ENCODE measurements at regions not wholly inside any gene's neighbourhood (a gene's known extent, or its start where the extent isn't known, plus 50 kb on each side); places are given as distances from the start of the nearest gene placed in this dataset.

DNA sequence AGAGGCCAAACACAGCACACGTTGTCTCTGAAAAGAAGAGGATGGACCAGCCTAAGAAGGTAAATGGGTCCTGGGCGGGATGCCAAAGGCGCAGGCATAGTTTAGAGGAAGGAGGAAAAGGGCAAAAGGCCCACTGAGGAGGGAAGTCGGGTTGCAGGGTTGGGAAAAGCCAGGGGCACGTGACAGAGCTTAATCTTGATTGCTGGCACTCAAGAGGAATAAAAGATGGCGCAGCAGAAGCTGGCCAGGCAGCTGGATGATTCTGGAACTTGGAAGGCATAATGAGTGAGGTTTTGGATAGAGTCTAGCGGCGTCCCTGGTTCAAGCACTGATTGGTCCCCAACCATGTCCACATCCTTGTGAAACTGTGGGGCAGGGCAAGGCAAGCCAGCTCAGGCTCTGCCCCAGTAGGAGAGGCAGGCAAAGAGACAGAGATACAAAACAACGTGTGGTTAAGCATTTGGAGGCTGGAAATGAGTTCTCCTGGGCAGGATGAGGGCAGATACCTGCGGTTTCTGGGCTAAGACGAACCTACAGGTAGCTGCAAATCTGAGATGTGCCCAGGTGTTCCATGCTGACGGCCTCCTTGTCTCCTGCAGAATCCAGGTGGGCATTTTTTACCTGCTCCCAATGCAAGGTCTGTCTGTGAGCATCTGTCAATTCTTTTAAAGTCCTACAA, 52.7 kb upstream of the CIBAR2 start:
- 71 to 79% (median 78%) methylated on average over 12 of the region's 12 CpGs for WGBS, 4 donors
- no peaks in the 10 kb centered on the region for H3K36me3 ChIP-seq (replicated peaks in 1 of 2)
- TF ChIP-seq CTCF (IDR thresholded peaks at IDR 0.05) (no peak), POLR2A (IDR thresholded peaks at IDR 0.05) (no peak)
- intact Hi-C loops (cut with DNase I): loop anchor here in 1 of 2 donors (5.0 kb wide), 1 partner anchor 38 kb away; no protein-coding TSS in a partner anchor
- H3K4me3 ChIP-seq: no peak overlapping the region
- peak in 4 of 7 donors; percentile 39 to 81 (median 60) for DNase-seq
- no peaks in the 10 kb centered on the region for H3K9me3 ChIP-seq (replicated peaks in 1 of 3)
- no peaks in the 10 kb centered on the region for H3K27me3 ChIP-seq
- peak overlapping the region in 1 of 5 donors; percentile 33 for H3K27ac ChIP-seq
- peaks cover 6 to 43% of the 10 kb centered on the region in 2 donors for H3K4me1 ChIP-seq (replicated peaks in 1 of 2)

GRCh38 chr16:85165781-85166180, 53.5 kb upstream of the CIBAR2 start:
- intact Hi-C loops (cut with DNase I): no loop called here
- WGBS, 4 donors: 87 to 95% (median 89%) methylated on average over 7 of the region's 7 CpGs
- Histone ChIP-seq H3K4me1 (replicated peaks in 1 of 2) (peaks cover 12 to 47% of the 10 kb centered on the region in 2 donors), H3K36me3 (replicated peaks in 1 of 2) (no peaks in the 10 kb centered on the region), H3K27ac (no peak overlapping the region), H3K4me3 (no peak overlapping the region), H3K27me3 (no peaks in the 10 kb centered on the region), H3K9me3 (replicated peaks in 1 of 3) (no peaks in the 10 kb centered on the region)
- TF ChIP-seq CTCF (IDR thresholded peaks at IDR 0.05) (no peak), POLR2A (IDR thresholded peaks at IDR 0.05) (no peak)
- no peak for DNase-seq

DNA sequence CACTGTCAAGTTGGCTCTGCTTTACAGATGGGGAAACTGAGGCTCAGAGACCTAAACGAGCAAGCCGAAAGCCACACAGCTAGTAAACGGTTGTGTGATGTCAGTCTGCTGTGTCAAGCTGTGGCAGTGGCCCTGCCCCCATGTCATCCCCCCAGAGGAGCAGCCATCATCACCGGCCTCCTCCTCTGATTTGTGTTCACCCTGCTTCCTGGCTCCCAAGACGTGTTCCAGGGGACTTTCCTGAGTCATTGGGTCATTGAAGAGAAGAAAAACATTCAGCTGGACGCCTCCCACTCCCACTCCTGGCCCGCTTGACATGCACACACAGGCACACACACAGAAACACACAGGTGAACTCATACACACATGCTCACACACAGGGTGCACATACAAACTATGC, 54.0 kb upstream of the CIBAR2 start:
- intact Hi-C loops (cut with DNase I): no loop called here
- Histone ChIP-seq H3K9me3 (replicated peaks in 1 of 3) (no peaks in the 10 kb centered on the region), H3K27ac (no peak overlapping the region), H3K4me1 (replicated peaks in 1 of 2) (peaks cover 17 to 49% of the 10 kb centered on the region in 2 donors), H3K4me3 (no peak overlapping the region), H3K27me3 (no peaks in the 10 kb centered on the region), H3K36me3 (replicated peaks in 1 of 2) (no peaks in the 10 kb centered on the region)
- TF ChIP-seq CTCF (IDR thresholded peaks at IDR 0.05): no peak
- TF ChIP-seq POLR2A (IDR thresholded peaks at IDR 0.05): no peak
- no peak for DNase-seq
- 68 to 87% (median 75%) methylated on average over 4 to 7 of the region's 7 CpGs for WGBS, 4 donors

DNA sequence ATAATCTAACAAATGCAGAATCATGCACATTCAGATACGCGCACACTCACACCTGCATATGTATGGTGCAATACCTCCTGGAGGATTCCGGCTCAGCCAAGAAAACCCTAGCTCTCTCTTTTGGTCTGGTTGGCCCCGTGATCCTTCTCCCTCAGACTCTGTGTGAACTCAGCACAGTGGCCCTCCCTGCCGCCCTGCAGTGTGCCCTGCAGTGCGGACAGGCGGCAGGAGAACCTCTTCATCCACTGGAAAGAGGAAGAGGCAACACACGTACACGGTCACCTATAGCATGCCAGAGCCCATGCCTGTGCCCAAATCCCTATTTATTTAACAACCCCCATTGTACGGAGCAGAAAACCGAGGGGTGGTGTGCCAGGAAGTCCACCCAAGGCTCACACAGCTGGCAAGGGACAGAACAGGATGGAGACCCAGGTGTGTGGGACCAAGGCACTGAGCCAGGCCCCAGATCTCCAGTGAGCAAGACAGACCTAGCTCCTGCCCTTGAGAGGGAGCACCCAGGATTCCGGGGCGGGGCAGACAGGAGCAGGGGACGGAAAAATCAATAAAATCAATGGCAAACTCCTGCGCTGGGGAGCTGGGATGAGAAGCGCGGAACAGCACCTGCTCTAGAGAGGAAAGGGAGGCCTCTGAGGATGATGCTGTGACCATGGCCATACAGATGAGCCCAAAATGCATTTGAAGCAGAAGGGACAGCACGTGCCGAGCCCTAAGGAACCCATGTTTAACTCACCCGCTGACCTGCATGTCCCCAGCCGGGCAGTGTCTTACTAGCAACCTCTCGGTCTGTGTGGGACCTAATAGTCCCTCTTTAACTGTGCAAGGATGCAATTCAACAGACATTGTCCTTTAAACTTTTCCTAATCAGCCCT, 54.7 kb upstream of the CIBAR2 start:
- WGBS, 4 donors: 88 to 92% (median 92%) methylated on average over 20 to 22 of the region's 22 CpGs
- H3K27ac ChIP-seq: peak overlapping the region in 1 of 5 donors; percentile 6
- H3K36me3 ChIP-seq (replicated peaks in 1 of 2): no peaks in the 10 kb centered on the region
- no peak for TF ChIP-seq CTCF (IDR thresholded peaks at IDR 0.05)
- no peak for TF ChIP-seq POLR2A (IDR thresholded peaks at IDR 0.05)
- H3K27me3 ChIP-seq: no peaks in the 10 kb centered on the region
- DNase-seq: no peak
- H3K4me3 ChIP-seq: no peak overlapping the region
- H3K9me3 ChIP-seq (replicated peaks in 1 of 3): no peaks in the 10 kb centered on the region
- H3K4me1 ChIP-seq (replicated peaks in 1 of 2): peaks cover 23 to 56% of the 10 kb centered on the region in 2 donors
- intact Hi-C loops (cut with DNase I): no loop called here
